Neural progenitor cell (in vitro differentiated cells): ENCODE measurements at regions not wholly inside any gene's neighbourhood (a gene's known extent, or its start where the extent isn't known, plus 50 kb on each side); places are given as distances from the start of the nearest gene placed in this dataset.

Source experiments
- CTCF ChIP-seq: fragments of 200-600 bp; sonication (generic); IDR thresholded peaks from 2 replicates; pipeline ENCODE4 v1.5.1; 2017; ENCODE audit warnings: antibody characterized with exemption, mild to moderate bottlenecking
- EZH2 ChIP-seq: fragments of 200-600 bp; sonication (generic); IDR thresholded peaks from 2 replicates; pipeline ENCODE4 v1.6.1; 2017; ENCODE audit warnings: antibody characterized with exemption, mild to moderate bottlenecking, moderate library complexity

- TF ChIP-seq CTCF (no peak), EZH2 (no peak)
These were observed 134.7 kb upstream of the CDYL start for GRCh38 chr6:4641461-4641860.
